ENCODE measurements at regions not wholly inside any gene's neighbourhood (a gene's known extent, or its start where the extent isn't known, plus 50 kb on each side); places are given as distances from the start of the nearest gene placed in this dataset.
"Not testable (repeated sequence)": the region's sequence is repeated elsewhere in the genome, so short reads cannot be mapped to it uniquely, and the experiment has no call there.

DNA sequence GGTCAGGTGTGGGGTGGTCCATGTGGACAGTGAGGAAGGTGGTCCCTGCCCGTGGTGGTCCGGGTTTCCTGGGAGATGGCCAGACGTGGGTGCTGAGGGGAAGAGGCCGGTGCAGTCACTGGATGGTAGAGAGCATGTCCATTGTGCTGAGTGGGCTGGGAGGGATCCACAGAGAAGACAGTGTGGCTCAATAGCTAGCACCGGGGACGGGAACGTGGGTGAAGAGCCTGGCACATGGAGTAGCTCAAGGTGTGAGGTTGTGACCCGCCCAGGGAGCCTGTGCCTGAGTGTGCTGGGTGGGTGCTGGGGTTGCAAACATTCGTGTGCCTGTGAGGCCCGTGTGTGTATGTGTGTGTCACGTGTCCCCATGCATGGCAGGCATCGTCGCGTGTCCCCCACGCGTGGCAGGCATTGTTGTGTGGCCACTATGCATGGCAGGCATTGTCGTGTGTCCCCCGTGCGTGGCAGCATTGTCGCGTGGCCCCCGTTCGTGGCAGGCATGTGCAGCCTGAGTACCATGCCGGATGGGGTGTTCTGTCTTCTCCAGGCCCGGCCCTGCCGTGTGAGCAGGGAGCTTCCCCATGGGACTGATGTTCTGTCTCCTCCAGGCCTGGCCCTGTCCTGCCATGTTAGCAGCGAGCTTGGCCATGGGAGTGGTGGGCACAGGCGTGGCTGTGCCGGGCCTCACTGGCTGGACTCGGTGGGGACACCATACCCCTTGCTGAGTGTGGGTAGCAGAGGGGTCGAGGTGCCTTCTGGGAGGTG, 205.0 kb downstream of the TMEM121 start:
- DNase-seq (ENCODE audit: low read depth in 2 of 3, low spot score in 2 of 3), result not testable (repeated sequence)

DNA sequence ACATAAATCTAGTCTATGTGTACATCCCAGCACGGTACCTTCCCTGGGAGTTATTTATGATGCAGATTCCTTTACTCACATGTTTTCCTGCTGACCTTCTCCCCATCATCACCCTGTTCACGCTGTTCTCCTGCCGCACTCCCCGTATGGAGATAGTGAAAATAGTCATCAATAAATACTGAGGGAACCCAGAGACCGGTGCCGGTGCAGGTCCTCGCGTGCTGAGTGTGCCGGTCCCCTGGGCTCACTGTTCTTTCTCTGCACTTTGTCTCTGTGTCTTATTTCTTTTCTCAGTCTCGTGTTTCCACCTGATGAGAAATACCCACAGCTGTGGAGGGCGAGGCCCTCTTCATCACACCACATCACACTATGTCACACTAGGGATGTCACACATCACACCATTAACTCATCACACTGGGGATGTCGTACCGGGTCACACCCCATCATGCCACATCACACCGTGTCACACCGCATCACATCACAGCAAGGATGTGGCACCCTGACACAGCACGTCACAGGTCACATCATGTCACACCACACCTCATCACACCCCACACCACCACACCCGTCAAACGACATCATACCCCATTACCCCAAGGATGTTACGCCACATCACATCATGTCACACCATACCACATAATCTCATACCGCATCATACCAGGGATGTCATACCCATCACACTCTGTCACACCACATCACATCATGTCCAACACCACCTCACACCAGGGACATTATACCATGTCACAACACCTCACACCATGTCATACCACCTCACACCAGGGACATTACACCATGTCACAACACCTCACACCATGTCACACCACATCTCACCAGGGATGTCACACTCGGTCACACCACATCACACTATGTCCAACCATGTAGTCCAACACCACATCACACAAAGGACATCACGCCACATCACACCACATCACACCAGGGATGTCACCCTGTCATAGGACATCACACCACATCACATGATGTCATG, 207.0 kb downstream of the TMEM121 start:
- DNase-seq (ENCODE audit: low read depth in 2 of 3, low spot score in 2 of 3), result no peak

DNA sequence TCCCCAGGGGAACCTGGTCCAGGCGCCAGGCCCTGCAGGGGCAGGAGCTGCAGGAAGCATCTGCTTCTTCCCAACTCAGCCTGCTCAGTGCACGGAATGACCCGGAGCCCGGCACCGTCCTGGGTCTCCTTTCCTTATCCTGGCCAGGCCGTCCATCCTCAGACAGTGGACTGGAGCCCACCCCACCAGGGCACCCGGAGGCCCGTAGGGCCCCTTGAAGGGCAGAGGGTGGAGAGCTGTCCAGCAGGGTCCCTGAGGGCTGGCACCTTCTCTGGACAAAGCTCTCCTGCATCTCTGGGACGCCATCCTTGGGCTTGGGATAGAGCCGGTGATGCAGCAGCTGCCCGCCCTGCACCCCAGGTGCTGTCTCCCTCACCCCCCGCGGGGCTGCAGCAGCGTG, 207.9 kb downstream of the TMEM121 start:
- DNase-seq (ENCODE audit: low read depth in 2 of 3, low spot score in 2 of 3), result not testable (repeated sequence)

DNA sequence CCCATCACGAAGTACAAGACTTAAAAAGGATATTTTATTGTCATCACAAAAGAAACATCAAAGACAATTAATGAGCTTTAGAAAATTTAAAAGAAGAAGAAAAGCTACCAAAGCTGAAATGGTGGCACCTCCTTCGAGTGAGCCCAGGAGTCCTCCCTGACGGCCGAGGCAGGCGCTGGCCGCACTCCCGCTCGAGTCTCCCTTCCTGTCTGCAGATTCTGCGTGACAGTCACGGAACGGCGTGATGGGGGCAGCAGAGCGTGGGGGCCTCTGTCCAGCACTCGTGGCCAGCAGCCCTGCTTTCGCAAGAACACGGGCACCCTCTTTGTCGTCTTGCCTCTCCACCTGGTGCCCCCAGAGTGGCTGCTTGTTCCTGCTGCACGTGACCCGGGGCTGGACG, 209.9 kb downstream of the TMEM121 start:
- DNase-seq (ENCODE audit: low read depth in 2 of 3, low spot score in 2 of 3), result not testable (repeated sequence)

DNA sequence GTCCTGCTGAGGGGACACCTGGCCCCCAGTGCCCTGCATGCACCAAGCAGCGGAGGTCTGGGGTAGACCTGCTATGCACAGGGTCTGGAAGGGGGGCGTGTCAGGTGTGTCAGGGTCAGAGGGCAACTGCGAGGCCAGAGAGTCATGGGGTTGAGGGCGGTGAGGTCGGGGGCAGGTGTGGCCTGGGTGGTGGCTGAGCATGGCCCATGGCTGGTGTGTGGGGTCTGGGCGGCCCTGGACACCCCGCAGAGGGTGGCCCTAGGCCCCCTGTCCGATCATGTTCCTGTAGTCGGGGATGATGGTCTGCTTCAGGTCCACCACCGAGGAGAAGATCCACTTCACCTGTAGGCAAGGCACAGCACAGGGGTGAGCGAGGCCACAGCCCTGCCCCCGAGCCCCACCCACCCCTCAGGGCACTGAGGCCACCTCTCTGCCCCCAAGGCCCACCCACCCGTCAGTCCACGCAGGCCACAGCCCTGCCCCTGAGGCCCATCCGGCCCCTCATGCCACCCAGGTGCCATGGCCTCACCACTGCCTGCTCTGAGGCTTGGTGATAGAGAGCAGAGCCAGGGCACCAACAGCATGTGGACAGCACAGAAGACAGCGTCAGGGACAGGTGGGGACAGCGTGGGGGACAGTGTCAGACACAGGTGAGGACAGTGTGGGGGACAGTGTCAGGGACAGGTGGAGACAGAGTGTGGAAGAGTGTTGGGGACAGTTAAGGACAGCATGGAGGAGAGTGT, 211.3 kb downstream of the TMEM121 start:
- no peak for DNase-seq (ENCODE audit: low read depth in 2 of 3, low spot score in 2 of 3)

DNA sequence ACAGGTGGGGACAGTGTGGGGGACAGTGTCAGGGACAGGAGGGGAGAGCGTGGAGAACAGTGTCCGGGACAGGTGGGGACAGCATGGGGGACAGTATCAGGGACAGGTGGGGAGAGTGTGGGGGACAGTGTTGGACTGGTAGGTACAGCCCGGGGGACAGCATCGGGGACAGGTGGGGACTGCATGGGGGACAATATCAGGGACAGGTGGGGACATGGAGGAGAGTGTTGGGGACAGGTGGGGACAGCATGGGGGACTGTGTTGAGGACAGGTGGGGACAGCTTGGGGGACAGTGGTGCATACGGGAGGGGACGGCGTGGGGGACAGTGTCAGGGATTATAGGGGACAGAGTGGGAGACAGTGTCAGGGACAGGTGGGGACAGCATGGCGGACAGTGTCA, 212.3 kb downstream of the TMEM121 start:
- no peak for DNase-seq (ENCODE audit: low read depth in 2 of 3, low spot score in 2 of 3)

DNA sequence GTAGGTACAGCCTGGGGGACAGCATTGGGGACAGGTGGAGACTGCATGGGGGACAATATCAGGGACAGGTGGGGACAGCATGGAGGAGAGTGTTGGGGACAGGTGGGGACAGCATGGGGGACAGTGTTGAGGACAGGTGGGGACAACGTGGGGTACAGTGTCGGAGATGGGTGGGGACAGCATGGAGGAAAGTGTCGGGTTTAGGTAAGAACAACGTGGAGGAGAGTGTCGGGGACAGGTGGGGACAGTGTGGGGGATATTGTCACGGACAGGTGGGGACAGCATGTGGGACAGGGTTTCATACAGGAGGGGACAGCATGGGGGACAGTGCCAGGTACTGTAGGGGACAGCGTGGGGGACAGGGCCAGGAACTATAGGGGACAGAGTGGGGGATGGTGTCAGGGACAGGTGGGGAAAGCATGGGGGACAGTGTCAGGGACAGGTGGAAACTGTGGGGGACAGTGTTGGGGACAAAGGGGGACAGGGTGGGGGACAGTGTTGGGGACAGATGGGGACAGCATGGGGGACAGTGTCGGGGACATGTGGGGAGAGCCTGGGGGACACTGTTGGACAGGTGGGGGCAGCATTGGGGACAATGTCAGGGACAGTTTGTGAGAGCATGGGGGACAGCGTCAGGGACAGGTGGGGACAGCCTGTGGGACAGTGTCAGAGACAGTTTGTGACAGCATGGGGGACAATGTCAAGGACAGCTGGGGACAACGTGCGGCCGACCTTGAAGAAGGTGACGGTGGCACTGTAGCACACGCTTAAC, 213.1 kb downstream of the TMEM121 start:
- DNase-seq (ENCODE audit: low read depth in 2 of 3, low spot score in 2 of 3), result no peak

DNA sequence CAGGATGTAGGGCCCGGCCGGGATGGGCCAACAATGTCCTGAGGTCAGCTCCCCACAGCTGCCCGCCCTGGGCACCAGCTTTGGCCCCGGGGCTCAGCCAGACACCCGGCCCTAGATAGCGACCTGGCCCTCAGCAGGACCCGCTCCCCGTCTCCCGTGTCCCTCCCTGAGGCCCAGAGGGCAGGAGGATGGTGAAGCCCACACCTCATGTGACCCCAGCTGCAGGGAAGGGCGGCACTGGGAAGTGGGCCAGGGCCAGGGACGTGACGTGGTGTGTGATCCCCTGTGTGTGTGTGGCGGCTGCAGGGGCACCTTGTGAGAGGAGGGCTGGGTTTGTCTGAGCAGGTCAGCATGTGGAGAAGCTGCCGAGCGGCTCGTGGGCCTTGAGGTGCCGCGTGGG, 213.9 kb downstream of the TMEM121 start:
- DNase-seq (ENCODE audit: low read depth in 2 of 3, low spot score in 2 of 3), result not testable (repeated sequence)

DNA sequence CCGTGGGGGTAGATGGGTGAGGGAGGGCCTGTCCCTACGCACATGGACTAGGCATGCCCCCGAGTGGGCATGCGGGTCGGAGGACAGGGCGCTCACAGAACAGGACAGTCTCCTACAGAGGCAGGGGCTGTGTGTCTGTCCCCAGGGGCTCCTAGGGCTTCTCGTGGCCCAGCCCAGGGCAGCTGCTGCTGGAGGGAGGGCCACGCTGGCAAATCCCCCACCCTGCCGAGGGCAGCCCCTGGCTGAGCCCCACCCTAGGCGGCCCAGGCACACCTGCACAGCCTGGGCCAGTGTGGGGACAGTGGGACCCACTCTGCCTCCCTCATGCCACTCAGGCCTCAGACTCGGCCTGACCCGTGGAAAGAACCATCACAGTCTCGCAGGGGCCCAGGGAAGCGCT, 214.6 kb downstream of the TMEM121 start:
- DNase-seq (ENCODE audit: low read depth in 2 of 3, low spot score in 2 of 3), result not testable (repeated sequence)

DNA sequence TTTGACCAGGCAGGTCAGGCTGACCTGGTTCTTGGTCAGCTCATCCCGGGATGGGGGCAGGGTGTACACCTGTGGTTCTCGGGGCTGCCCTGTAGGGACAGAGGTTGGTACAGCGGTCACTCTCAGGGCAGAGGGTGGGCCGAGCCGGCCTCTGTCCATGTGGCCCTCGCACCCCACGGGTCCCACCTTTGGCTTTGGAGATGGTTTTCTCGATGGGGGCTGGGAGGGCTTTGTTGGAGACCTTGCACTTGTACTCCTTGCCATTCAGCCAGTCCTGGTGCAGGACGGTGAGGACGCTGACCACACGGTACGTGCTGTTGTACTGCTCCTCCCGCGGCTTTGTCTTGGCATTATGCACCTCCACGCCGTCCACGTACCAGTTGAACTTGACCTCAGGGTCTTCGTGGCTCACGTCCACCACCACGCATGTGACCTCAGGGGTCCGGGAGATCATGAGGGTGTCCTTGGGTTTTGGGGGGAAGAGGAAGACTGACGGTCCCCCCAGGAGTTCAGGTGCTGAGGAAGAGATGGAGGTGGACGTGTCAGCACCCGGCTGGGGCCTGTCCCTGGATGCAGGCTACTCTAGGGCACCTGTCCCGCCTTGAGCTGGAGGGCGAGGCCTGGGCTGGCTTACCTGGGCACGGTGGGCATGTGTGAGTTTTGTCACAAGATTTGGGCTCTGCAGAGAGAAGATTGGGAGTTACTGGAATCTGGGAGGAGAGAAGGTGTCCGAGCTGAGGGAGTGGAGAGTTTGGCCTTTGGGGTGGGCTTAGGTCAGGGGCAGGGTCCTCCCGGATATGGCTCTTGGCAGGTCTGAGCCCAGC, 215.5 kb downstream of the TMEM121 start:
- not testable (repeated sequence) for DNase-seq (ENCODE audit: low read depth in 2 of 3, low spot score in 2 of 3)

DNA sequence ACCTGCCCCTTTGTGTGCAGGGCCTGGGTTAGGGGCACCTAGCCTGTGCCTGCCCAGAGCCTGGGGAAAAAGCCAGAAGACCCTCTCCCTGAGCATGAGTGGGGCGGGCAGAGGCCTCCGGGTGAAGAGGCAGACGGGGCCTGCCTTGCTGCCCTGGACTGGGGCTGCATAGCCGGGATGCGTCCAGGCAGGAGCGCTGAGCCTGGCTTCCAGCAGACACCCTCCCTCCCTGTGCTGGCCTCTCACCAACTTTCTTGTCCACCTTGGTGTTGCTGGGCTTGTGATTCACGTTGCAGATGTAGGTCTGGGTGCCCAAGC, 216.1 kb downstream of the TMEM121 start:
- no peak for DNase-seq (ENCODE audit: low read depth in 2 of 3, low spot score in 2 of 3)

DNA sequence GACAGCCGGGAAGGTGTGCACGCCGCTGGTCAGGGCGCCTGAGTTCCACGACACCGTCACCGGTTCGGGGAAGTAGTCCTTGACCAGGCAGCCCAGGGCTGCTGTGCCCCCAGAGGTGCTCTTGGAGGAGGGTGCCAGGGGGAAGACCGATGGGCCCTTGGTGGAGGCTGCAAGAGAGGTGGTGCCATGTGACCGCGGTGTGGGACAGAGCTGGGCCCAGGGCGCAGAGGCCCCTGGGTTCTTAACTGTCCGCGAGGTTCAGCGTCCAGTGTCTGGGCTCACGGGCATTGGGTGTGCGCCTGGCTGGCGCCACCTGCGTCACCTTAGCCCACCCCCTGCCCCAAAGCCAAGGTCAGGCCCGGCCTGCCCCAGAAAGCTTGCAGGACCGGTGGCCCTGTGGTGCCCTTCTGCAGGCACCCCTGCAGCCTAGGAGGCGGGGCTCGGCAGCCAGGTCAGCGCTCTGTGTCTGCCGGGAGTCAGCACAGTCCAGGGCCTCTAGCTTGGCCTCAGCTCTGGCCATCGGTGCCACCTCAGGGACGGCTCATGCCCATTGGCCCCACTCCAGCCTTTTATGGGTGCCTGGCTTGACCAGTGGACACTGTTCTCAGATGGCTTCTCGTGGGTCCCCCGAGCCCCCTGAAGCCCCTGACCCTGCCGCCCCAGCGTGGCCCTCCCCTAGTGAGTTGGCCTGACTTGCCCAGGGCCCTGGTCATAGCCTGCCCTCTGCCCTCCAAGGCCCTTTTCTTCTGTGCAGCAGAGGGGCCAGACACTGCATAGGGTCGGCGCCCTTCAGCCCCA, 216.7 kb downstream of the TMEM121 start:
- DNase-seq (ENCODE audit: low read depth in 2 of 3, low spot score in 2 of 3), result not testable (repeated sequence)

DNA sequence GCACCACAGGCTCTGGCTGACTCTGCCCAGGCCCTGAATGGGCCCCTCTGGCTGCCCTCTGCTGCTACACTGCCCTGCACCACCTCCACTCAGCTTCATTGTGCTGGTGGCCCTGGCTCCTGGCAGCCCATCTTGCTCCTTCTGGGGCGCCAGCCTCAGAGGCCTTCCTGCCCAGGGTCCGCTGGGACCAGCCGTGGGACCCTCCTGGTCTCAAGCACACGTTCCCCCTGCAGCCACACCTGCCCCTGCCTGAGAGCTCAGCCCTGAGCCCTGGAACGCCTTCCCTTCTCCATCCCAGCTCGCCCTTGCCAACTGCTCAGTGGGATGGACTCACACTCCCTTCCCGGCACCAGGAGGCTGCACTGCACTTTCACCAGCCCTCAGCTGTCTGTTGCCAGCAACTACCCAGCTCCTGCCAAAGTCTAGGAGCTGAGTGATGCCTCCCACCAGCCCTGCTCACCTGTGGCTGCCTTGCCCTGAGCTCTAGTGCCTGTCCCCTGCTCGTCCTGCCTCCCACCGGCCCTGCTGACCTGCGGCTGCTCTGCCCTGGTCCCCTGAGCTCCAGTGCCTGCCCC, 217.9 kb downstream of the TMEM121 start:
- DNase-seq (ENCODE audit: low read depth in 2 of 3, low spot score in 2 of 3), result not testable (repeated sequence)

DNA sequence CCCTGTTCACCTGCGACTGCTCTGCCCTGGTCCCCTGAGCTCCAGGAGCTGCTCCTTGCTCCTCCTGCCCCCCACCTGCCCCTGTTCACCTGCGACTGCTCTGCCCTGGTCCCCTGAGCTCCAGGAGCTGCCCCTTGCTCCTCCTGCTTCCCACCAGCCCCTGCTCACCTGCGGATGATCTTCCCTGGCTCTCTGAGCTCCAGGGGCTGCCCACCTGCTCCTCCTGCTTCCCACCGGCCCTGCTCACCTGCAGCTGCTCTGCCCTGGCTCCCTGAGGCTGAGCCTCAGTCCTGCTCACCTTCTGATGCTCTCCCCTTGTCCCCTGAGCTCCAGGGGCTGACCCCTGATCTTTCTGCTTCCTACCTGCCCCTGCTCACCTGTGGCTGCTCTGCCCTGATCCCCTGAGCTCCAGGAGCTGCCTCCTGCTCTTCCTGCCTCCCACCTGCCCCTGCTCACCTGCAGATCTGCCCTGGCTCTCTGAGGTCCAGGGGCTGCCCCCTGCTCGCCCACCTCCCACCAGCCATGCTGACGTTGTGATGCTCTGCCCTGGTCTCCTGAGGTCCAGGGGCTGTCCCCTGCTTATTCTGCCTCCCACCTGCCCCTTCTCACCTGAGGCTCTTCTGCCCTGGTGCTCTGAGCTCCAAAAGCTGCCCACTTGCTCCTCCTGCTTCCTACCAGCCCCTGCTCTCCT, 219.2 kb downstream of the TMEM121 start:
- no peak for DNase-seq (ENCODE audit: low read depth in 2 of 3, low spot score in 2 of 3)

DNA sequence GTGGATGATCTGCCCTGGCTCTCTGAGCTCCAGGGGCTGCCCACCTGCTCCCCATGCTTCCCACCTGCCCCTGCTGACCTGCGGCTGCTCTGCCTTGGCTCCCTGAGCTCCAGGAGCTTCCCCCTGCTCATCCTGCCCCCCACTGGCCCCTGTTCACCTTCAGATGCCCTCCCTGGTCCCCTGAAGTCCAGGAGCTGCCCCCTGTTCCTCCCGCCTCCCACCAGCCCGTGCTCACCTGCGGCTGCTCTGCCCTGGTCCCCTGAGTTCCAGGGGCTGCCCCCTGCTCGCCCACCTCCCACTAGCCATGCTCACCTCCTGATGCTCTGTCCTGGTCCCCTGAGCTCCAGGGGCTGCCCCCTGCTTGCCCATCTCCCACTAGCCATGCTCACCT, 219.7 kb downstream of the TMEM121 start:
- DNase-seq (ENCODE audit: low read depth in 2 of 3, low spot score in 2 of 3), result no peak

DNA sequence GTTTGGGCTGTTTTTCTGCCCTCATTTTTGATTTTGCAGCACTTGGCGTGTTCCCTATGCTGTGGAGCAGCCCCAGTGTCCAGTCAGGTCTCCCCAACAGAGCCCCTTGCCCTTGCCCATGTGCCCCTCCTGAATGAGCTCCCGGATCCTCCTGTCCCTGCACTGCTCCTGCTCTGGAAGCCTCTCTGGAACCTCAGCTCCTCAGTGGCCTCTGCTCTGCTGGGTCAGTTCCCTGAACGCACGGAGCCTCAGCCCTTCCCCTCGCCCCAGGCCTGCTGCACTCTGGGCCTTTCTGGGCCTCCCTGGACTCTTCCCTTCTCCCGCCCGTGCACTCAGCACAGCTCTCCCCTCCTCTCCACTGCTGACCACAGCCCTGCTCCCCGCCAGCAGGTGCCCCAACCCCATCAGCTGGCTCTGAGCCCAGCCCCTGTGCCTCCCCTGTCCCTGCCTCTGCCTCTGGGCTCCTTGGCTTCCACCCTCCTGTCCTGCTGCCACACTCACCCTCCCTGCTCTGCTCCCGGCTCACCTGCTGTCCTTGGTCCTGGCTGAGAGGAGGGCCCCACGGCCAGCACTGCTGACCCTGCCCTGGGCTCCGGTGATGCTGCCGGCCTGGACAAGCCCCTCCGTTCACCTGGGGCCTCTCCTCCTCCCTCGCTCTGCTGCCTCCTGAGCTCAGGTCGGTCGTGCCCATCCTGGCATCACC, 220.6 kb downstream of the TMEM121 start:
- not testable (repeated sequence) for DNase-seq (ENCODE audit: low read depth in 2 of 3, low spot score in 2 of 3)

DNA sequence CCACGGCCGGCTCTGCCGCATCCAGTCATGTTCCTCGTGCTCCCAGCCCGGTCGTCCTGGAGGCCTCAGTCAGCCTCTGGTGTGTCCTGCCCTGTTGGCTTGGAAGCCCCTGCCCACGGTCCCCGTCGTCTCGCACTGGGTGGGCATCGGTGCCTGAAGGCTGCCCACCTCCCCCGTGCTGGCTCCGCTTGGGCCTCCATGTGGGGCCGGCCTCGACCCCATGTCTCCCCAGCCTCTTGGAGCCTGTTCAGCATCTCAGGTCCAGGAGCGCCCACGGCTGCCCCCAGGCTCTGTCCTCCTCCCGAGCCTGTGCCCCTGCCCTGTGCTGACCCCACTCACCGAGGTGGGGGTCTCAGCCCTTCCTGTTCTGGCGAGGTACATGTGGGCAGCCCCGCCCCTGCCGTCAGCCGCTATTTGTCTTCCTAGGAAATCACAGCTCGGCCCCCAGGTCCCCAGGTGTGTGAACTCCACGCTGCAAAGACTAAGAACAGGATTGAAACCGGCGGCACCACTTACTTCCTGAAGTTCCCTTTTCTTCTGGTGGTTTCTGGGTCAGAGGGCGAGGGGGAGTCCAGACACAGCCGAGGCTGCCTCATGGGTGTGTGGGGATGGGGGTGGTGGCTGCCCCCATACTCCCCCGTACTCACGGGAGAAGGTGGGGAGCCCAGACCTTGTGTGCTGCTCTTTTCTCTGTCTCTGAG, 221.3 kb downstream of the TMEM121 start:
- DNase-seq (ENCODE audit: low read depth in 2 of 3, low spot score in 2 of 3), result not testable (repeated sequence)

Measured in activated CD8-positive, alpha-beta memory T cell treated with anti-CD3 and anti-CD28 coated beads for 48 hours (primary cell).